Neural cell (in vitro differentiated cells): ENCODE measurements at regions not wholly inside any gene's neighbourhood (a gene's known extent, or its start where the extent isn't known, plus 50 kb on each side); places are given as distances from the start of the nearest gene placed in this dataset.

ENCODE experiments used
- EP300 ChIP-seq: fragments of 450-650 bp; conservative IDR thresholded peaks from 2 replicates; pipeline ENCODE4 v1.6.1; 2014; ENCODE audit warnings: antibody characterized with exemption, mild to moderate bottlenecking, moderate library complexity; ENCODE audit not compliant: poor library complexity, severe bottlenecking
- EZH2 ChIP-seq: fragments of 200-600, 300-800 bp; shearing (Covaris generic), sonication (generic); IDR thresholded peaks from 2 replicates; pipeline ENCODE4 v1.6.1; 2014; ENCODE audit warnings: antibody characterized with exemption, low read length, borderline replicate concordance, mild to moderate bottlenecking; ENCODE audit not compliant: insufficient read depth, poor library complexity, severe bottlenecking
- MXI1 ChIP-seq: fragments of 450-650 bp; conservative IDR thresholded peaks from 2 replicates; pipeline ENCODE4 v1.6.1; 2014; ENCODE audit warnings: antibody characterized with exemption, mild to moderate bottlenecking; ENCODE audit not compliant: poor library complexity, severe bottlenecking
- POLR2AphosphoS5 ChIP-seq: IDR thresholded peaks from 2 replicates; pipeline ENCODE4 v1.6.1; 2012

DNA sequence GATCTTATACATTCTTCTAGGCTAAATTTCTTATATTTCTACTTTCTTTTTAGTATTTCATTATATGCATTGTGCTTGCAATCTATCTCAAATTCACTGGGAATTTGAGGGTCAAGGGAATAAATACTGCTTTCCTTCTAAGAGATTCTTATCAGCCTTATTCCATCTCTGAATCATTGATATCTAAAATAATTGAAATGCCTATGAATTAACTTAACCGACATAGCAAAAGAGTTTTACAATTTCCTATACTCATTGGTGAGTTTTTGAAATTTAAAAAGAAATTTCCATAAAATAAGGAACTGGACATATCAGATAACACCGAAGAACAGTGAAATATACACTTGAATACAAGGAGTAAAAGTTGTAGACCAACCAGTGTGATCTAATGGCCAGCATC is 373.7 kb downstream of the NAF1 start:
- TF ChIP-seq POLR2AphosphoS5 (no peak), EP300 (no peak), EZH2 (no peak), MXI1 (no peak)
